ENCODE measurements at regions not wholly inside any gene's neighbourhood (a gene's known extent, or its start where the extent isn't known, plus 50 kb on each side); places are given as distances from the start of the nearest gene placed in this dataset.

GRCh38 chr5:159825551-159826051 is 90.7 kb upstream of the ADRA1B start:
- TF ChIP-seq, protein P1, sequence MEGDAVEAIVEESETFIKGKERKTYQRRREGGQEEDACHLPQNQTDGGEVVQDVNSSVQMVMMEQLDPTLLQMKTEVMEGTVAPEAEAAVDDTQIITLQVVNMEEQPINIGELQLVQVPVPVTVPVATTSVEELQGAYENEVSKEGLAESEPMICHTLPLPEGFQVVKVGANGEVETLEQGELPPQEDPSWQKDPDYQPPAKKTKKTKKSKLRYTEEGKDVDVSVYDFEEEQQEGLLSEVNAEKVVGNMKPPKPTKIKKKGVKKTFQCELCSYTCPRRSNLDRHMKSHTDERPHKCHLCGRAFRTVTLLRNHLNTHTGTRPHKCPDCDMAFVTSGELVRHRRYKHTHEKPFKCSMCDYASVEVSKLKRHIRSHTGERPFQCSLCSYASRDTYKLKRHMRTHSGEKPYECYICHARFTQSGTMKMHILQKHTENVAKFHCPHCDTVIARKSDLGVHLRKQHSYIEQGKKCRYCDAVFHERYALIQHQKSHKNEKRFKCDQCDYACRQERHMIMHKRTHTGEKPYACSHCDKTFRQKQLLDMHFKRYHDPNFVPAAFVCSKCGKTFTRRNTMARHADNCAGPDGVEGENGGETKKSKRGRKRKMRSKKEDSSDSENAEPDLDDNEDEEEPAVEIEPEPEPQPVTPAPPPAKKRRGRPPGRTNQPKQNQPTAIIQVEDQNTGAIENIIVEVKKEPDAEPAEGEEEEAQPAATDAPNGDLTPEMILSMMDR (IDR thresholded peaks at IDR 0.05) = no peak
- TF ChIP-seq POLR2A (IDR thresholded peaks at IDR 0.05) = no peak
